RWPE1 (cell line): ENCODE measurements at regions not wholly inside any gene's neighbourhood (a gene's known extent, or its start where the extent isn't known, plus 50 kb on each side); places are given as distances from the start of the nearest gene placed in this dataset.
"Not testable (repeated sequence)": the region's sequence is repeated elsewhere in the genome, so short reads cannot be mapped to it uniquely, and the experiment has no call there.

Experiments
- CTCF ChIA-PET: fragments of 350-600 bp; sonication (Branson Sonifier 250); formaldehyde crosslinking; extraction: SDS; loops from one replicate; lab custom pipeline; 2021; lab: Yijun Ruan, JAX
- POLR2A ChIA-PET: fragments of 400-600 bp; formaldehyde crosslinking; extraction: SDS; loops from one replicate; lab custom pipeline; 2020; ENCODE audit warnings: antibody characterized with exemption; ENCODE audit not compliant: low non-redundant PET; lab: Yijun Ruan, JAX
- DNase-seq: peaks from one replicate; pipeline ENCODE4 v3.0.0; 2012; ENCODE audit warnings: low spot score
- H3K27ac ChIP-seq: fragments of 450-650 bp; 2 replicates; pipeline ENCODE4 v1.5.1; 2017
- TF ChIP-seq, protein P1 (sequence below): fragments of 450-650 bp; conservative IDR thresholded peaks from 2 replicates; pipeline ENCODE4 v1.5.1; 2017; ENCODE audit warnings: low read depth, mild to moderate bottlenecking

DNA sequence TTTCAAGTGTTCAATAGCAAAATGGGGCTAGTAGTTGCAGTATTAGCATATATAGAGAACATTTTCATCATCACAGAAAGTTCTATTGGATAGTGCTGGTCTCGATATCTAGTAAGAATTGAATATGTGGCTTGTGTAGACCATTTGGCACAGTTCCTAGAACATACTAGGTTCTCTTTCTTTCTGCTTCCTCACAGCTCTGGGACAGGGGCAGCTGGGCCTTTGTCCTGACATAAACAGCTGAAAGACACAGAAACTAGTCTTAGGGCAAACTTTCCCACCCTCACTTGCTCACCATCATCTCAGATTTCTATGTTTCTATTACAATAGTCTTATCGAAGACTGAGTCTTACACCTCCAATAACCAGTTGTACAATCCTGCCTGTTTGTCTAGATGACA lies 63.7 kb upstream of the DLG1 start:
- CTCF ChIA-PET, result no interaction called here
- H3K27ac ChIP-seq, result no peak overlapping the region
- TF ChIP-seq, protein P1, sequence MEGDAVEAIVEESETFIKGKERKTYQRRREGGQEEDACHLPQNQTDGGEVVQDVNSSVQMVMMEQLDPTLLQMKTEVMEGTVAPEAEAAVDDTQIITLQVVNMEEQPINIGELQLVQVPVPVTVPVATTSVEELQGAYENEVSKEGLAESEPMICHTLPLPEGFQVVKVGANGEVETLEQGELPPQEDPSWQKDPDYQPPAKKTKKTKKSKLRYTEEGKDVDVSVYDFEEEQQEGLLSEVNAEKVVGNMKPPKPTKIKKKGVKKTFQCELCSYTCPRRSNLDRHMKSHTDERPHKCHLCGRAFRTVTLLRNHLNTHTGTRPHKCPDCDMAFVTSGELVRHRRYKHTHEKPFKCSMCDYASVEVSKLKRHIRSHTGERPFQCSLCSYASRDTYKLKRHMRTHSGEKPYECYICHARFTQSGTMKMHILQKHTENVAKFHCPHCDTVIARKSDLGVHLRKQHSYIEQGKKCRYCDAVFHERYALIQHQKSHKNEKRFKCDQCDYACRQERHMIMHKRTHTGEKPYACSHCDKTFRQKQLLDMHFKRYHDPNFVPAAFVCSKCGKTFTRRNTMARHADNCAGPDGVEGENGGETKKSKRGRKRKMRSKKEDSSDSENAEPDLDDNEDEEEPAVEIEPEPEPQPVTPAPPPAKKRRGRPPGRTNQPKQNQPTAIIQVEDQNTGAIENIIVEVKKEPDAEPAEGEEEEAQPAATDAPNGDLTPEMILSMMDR, result no peak
- no peak for DNase-seq
- POLR2A ChIA-PET, result no interaction called here

DNA sequence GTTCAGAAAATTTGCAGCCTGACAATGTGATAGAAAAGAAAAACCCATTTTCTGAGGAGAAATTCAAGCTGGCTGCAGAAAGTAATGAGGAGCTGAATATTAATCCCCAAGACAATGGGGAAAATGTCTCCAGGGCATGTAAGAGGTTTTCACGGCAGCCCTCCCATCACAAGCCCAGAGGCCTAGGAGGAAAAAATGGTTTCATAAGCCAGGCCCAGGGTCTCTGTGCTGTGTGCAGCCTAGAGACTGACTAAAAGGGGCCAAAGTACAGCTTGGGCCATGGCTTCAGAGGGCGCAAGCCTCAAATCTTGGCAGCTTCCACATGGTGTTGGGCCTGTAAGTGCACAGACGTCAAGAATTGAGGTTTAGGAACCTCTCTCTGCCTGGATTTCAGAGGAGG lies 61.7 kb upstream of the DLG1 start:
- H3K27ac ChIP-seq, DNase-seq, POLR2A ChIA-PET: not testable (repeated sequence)
- CTCF ChIA-PET, result interaction anchor here (0.6 kb wide), 1 partner anchor 155 kb away, joined by 4 read pairs; no protein-coding TSS in a partner anchor

DNA sequence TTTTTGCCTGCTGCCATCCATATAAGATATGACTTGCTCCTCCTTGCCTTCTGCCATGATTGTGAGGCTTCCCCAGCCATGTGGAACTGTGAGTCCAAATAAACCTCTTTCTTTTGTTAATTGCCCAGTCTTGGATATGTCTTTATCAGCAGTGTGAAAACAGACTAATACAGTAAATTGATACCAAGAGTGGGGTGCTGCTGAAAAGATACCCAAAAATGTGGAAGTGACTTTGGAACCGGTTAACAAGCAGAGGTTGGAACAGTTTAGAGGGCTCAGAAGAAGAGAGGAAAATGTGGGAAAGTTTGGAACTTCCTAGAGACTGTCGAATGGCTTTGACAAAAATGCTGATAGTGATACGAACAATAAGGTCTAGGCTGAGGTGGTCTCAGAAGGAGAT lies 61.1 kb upstream of the DLG1 start:
- CTCF ChIA-PET, H3K27ac ChIP-seq, DNase-seq, POLR2A ChIA-PET: not testable (repeated sequence)

DNA sequence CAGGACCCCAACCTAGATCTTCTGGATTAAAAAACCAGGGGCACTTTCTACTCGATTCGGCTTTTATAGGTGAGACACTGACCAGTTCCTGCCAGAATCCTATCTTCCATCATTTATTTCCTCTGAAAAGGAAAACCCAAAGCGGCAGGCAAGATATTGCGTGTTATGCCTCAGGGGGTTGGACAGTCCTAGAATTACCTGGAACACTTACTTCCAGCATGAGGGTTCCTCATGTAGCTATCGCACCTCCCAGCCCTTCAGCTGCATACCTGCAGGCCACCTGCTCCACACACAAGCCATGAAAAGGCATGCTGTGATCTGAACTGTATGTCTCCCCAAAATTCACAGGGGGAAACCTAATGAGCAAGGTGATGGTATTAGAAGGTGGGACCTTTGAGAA lies 58.3 kb upstream of the DLG1 start:
- POLR2A ChIA-PET, result no interaction called here

DNA sequence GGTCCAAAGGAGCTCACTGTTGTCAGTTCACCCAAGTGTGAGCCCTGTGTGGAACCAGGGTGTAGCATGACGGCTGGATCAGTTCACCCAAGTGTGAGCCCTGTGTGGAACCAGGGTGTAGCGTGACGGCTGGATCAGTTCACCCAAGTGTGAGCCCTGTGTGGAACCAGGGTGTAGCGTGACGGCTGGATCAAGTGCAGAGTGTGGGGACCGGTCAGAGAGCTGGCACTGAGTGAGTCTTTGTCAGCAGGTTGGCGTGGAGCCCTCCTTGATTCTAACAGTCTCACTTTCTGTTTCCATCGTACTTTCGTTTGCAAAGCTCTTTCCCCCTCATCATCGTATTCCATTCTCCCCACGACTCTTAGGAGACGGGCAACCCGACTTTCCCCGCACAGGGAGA lies 57.9 kb upstream of the DLG1 start:
- TF ChIP-seq, protein P1, result no peak
- ChIA-PET POLR2A (no interaction called here), CTCF (interaction anchor here (0.6 kb wide), 1 partner anchor 10 kb away, joined by 4 read pairs; no protein-coding TSS in a partner anchor)
- H3K27ac ChIP-seq, result no peak overlapping the region
- DNase-seq, result no peak

More for the DNA sequence above, 58.3 kb upstream of the DLG1 start:
- TF ChIP-seq, protein P1, result no peak
- DNase-seq, result no peak
- CTCF ChIA-PET, result interaction anchor here (0.6 kb wide), 1 partner anchor 11 kb away, joined by 4 read pairs; no protein-coding TSS in a partner anchor
- H3K27ac ChIP-seq, result no peak overlapping the region

DNA sequence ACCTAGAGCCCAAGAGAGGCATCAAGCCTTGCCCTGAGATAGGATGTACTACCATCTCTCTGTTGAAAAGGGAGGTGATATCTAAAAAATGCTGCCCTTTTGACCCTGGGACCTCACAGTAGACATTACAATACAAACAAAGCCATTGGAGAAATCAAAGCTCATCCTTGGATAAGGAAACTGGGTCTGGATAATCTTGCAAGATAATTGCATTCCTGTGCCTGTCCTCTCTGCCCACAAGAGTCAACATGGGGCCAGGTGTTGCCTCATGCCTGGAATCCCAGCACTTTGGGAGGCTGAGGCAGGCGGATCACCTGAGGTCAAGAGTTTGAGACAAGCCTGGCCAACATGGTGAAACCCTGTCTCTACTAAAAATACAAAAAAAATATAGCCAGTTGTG lies 57.3 kb upstream of the DLG1 start:
- ChIA-PET POLR2A (no interaction called here), CTCF (no interaction called here)
- no peak overlapping the region for H3K27ac ChIP-seq
- no peak for DNase-seq
- TF ChIP-seq, protein P1, result no peak

DNA sequence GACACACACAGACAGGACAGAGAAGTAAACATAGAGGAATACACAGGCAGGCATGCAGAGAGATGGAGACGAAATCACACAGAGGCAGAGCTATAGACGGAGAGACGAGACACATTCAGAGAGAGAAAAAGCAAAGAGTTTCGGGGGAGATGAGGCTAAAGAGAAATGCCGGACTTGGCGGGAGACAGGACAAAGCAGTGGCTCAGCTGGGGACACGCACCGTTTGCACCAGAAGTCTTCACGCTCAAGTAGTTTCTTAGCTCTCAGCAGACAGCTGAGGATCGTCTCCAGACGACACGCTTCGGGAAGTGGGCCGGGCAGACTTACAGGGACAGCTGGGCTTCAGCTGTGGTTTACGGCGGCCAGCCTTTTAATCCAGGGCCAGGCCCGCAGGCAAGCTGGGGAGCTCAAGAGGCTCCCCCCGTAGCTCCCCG lies 56.2 kb upstream of the DLG1 start:
- H3K27ac ChIP-seq, result no peak overlapping the region
- ChIA-PET POLR2A (no interaction called here), CTCF (interaction anchor here (0.6 to 0.7 kb wide), 2 partner anchors 45 to 100 kb away, joined by 3 read pairs; no protein-coding TSS in a partner anchor)
- no peak for DNase-seq
- TF ChIP-seq, protein P1, result no peak
